GM20000 (cell line): ENCODE measurements at regions not wholly inside any gene's neighbourhood (a gene's known extent, or its start where the extent isn't known, plus 50 kb on each side); places are given as distances from the start of the nearest gene placed in this dataset.

Source experiments
- DNase-seq: peaks from one replicate; pipeline ENCODE4 v3.0.0; 2012; ENCODE audit warnings: low spot score
- CTCF ChIP-seq: IDR thresholded peaks from 2 replicates; pipeline ENCODE4 v1.5.1; 2012; ENCODE audit warnings: mild to moderate bottlenecking, control low read depth; ENCODE audit errors: extremely low read depth, missing control alignments

GRCh38 chr3:74564560-74564959 is 49.9 kb downstream of the CNTN3 start:
- no peak for DNase-seq
- no peak for TF ChIP-seq CTCF

DNA sequence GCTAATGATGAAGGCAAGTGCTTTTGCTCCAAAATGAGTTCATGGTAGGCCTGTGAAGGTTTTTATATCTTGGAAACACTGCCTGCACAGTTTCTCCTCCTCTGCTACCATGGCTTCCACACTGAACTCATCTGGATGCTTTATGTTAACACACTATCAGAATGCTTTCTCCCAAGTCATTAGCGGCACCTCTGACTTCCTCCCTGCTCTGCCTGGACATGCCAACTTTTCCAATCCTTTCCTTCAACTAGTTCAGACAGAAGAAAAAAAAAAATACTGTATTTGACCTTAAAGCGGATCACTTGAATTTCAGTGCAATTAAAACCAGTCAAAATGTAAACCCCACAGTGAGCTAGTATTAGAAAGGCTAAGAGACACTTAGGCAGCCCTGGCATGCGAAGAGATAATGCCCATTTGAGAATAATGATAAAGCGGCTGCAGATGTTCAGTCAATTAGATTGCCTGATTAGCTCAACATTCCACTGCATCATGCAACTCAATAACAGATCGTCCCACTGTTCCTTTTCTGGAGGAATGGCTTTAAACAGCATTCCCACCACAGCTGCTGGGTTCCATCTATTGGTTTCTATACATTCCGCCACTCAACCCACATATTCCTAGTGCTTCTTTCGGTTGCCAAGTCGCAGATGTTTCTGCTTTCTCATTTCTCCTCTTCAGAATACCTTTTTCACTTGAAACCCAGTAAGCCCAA is 51.7 kb downstream of the CNTN3 start:
- no peak for DNase-seq
- TF ChIP-seq CTCF, result no peak

DNA sequence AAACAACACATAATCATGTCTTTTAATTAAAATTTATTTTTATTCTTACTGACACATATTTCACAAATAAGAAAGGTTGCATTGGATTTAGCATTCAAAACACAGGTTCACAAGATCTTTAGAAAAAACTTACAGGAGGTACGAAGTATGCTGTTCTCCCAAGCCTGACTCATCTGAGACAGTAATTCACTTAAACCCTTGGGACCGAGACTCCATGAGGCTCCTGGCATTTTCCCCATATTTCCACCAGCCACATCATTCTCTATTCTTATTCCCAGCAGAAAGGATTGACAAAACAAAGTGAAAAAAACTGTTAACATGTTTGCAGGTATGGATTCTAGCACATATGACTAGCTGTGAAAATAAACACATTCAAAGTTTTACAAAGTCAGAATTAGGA is 52.6 kb downstream of the CNTN3 start:
- TF ChIP-seq CTCF, result no peak
- DNase-seq, result no peak

DNA sequence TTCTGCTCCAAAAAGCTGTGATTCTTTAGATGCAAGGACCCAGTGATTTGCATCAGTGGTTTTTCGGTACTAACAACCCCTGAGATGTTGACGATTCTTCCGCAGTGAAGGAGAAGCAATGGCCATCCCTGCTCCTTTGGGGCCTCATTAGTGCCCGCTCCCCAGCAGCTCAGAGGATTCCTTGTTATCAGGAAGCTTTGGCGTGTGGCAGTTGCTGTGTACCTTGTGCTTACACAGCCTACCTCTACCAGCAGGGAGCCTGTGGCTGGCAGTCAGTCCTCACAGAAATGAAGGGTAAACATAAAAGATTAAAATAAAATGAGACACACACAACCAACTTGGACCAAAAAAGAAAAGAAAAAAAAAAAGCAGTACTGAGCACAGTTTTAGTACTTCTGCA is 55.2 kb downstream of the CNTN3 start:
- no peak for TF ChIP-seq CTCF
- DNase-seq, result no peak

GRCh38 chr3:74550686-74551085 is 63.8 kb downstream of the CNTN3 start:
- DNase-seq, result no peak
- TF ChIP-seq CTCF, result no peak

DNA sequence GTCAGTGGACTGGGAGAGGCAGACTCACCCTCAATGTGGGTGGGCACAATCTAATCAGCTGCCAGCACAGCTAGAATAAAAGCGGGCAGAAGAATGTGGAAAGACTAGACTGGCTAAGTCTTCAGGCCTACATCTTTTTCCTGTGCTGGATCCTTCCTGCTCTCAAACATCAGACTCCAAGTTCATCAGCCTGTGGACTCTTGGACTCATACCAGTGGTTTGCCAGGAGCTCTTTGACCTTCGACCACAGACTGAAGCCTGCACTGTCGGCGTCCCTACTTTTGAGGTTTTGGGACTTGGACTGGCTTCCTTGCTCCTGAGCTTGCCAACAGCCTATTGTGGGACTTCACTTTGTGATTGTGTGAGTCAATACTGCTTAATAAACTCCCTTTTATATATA is 68.0 kb downstream of the CNTN3 start:
- DNase-seq, result no peak
- no peak for TF ChIP-seq CTCF

- DNase-seq, result no peak
- no peak for TF ChIP-seq CTCF
Observed at GRCh38 chr3:74542441-74542840, 72.0 kb downstream of the CNTN3 start.
